Calu3 (cell line): ENCODE measurements at regions not wholly inside any gene's neighbourhood (a gene's known extent, or its start where the extent isn't known, plus 50 kb on each side); places are given as distances from the start of the nearest gene placed in this dataset.

ENCODE experiments used
- BruUV-seq: library from RNA; stranded (reverse); fragments of 400-500 nt; replicated peaks from 2 replicates; lab custom pipeline; 2021; lab: Mats Ljungman, UMichigan
- CTCF ChIA-PET: fragments of 300-600 bp; sonication (Branson Sonifier 250); formaldehyde crosslinking; loops from one replicate; lab custom pipeline; 2022; ENCODE audit warnings: antibody characterized with exemption; lab: Charles Lee
- DNase-seq: peaks from one replicate; pipeline ENCODE4 v3.0.0; 2022
- H3K27ac Mint-ChIP-seq: one replicate; pipeline ENCODE4 v1.8.0; 2022; ENCODE audit warnings: mixed read lengths; ENCODE audit not compliant: unreplicated experiment
- H3K27me3 Mint-ChIP-seq: one replicate; pipeline ENCODE4 v1.8.0; 2022; ENCODE audit warnings: mixed read lengths; ENCODE audit not compliant: unreplicated experiment
- H3K36me3 Mint-ChIP-seq: one replicate; pipeline ENCODE4 v1.8.0; 2022; ENCODE audit warnings: mild to moderate bottlenecking, moderate library complexity, mixed read lengths; ENCODE audit not compliant: insufficient read depth, unreplicated experiment
- H3K4me1 Mint-ChIP-seq: one replicate; pipeline ENCODE4 v1.8.0; 2022; ENCODE audit warnings: mild to moderate bottlenecking, low read depth, mixed read lengths; ENCODE audit not compliant: unreplicated experiment
- H3K4me3 Mint-ChIP-seq: one replicate; pipeline ENCODE4 v1.8.0; 2022; ENCODE audit warnings: mild to moderate bottlenecking, low read depth, moderate library complexity, mixed read lengths; ENCODE audit not compliant: unreplicated experiment
- H3K9me3 Mint-ChIP-seq: one replicate; pipeline ENCODE4 v1.8.0; 2022; ENCODE audit warnings: low read depth, mixed read lengths; ENCODE audit not compliant: unreplicated experiment
- intact Hi-C: fragments of 100-400 bp; cut with micrococcal nuclease; formaldehyde crosslinking; loops from one replicate; pipeline ENCODE4 v1.10.0; 2022; ENCODE audit not compliant: unreplicated experiment
- TF ChIP-seq, protein P1 (sequence below): fragments of 200-600 bp; IDR thresholded peaks from one replicate; pipeline ENCODE4 v1.8.0; 2022; ENCODE audit warnings: antibody characterized with exemption; ENCODE audit not compliant: unreplicated experiment

DNA sequence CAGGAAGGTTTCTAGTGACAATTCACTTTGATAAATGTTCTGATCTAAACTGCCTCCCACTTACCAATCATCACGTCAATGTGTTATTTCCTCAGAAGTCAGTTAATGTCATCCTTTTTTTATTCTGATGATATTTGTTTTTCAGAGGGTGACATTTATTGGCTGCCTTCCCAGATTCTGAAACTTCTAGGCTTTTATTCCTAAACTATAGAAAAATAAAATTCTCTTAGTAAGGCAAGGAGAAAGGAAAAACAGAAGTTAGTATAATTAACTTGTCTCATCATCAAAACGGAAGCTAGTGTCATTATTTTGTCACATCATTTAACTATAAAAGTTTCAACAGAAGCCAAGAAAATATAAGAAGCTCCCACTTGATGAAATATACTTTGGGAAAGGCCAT is 100.0 kb upstream of the C3orf80 start:
- intact Hi-C loops = no loop called here
- H3K27me3 Mint-ChIP-seq = no peaks in the 10 kb centered on the region
- peaks cover 48% of the 10 kb centered on the region for H3K4me1 Mint-ChIP-seq
- peaks cover 7% of the 10 kb centered on the region for H3K36me3 Mint-ChIP-seq
- no peak overlapping the region for H3K27ac Mint-ChIP-seq
- BruUV-seq = no TSS peak
- DNase-seq = no peak
- H3K9me3 Mint-ChIP-seq = peaks cover 3% of the 10 kb centered on the region
- TF ChIP-seq, protein P1, sequence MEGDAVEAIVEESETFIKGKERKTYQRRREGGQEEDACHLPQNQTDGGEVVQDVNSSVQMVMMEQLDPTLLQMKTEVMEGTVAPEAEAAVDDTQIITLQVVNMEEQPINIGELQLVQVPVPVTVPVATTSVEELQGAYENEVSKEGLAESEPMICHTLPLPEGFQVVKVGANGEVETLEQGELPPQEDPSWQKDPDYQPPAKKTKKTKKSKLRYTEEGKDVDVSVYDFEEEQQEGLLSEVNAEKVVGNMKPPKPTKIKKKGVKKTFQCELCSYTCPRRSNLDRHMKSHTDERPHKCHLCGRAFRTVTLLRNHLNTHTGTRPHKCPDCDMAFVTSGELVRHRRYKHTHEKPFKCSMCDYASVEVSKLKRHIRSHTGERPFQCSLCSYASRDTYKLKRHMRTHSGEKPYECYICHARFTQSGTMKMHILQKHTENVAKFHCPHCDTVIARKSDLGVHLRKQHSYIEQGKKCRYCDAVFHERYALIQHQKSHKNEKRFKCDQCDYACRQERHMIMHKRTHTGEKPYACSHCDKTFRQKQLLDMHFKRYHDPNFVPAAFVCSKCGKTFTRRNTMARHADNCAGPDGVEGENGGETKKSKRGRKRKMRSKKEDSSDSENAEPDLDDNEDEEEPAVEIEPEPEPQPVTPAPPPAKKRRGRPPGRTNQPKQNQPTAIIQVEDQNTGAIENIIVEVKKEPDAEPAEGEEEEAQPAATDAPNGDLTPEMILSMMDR = no peak
- CTCF ChIA-PET = no interaction called here
- H3K4me3 Mint-ChIP-seq = no peak overlapping the region

DNA sequence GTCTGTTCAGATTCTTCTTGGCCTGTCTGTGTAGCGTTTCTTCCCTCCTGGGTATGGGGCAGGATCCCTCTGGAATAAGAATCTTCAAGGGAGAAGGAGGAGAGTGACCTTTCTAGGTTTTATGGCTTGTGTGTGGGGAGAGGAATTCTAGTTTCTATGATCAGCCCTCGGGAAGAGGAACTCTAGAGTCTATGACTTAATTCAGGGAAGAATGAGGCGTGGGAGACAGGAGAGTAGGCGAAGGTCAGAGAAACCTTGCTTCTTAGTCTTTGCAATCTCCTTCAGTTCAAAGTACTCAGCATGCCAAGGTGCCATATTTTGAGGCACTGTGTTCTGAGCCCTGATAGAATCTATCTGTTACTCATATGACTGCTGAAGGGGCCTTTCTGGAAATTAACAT is 99.2 kb upstream of the C3orf80 start:
- Mint-ChIP-seq H3K9me3 (no peaks in the 10 kb centered on the region), H3K4me1 (peaks cover 52% of the 10 kb centered on the region), H3K27me3 (no peaks in the 10 kb centered on the region), H3K27ac (peak overlapping the region; percentile 10), H3K4me3 (no peak overlapping the region), H3K36me3 (peaks cover 7% of the 10 kb centered on the region)
- CTCF ChIA-PET = interaction anchor here (0.6 to 1.6 kb wide), 2 partner anchors 27 to 51 kb away, joined by 3 read pairs; no protein-coding TSS in a partner anchor
- TF ChIP-seq, protein P1 = no peak
- no TSS peak for BruUV-seq
- DNase-seq = no peak
- intact Hi-C loops = no loop called here

DNA sequence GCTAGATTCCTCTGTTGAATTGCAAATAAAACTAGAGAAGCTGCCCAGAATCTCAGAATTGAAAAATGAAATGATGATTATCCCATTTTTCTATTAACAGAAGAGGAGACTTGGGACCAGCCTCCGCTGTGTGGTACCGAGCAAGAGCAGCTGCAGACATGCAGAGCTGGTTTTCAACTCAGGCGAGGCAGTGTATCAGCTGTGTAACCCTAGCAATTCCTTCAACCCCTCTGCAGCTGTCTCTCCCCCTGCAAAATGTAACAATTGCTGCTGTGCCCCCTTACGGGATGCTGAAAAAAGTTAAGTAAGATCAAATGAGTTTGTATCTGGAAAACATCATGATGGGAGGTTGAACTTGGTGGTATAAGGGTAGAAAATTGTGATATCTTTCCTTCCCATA is 98.5 kb upstream of the C3orf80 start:
- Mint-ChIP-seq H3K9me3 (no peaks in the 10 kb centered on the region), H3K4me1 (peaks cover 52% of the 10 kb centered on the region), H3K36me3 (peaks cover 7% of the 10 kb centered on the region), H3K27me3 (no peaks in the 10 kb centered on the region), H3K4me3 (no peak overlapping the region), H3K27ac (no peak overlapping the region)
- BruUV-seq = no TSS peak
- no peak for DNase-seq
- TF ChIP-seq, protein P1 = no peak
- intact Hi-C loops = no loop called here
- CTCF ChIA-PET = interaction anchor here (1.6 kb wide), 1 partner anchor 27 kb away, joined by 3 read pairs; no protein-coding TSS in a partner anchor

DNA sequence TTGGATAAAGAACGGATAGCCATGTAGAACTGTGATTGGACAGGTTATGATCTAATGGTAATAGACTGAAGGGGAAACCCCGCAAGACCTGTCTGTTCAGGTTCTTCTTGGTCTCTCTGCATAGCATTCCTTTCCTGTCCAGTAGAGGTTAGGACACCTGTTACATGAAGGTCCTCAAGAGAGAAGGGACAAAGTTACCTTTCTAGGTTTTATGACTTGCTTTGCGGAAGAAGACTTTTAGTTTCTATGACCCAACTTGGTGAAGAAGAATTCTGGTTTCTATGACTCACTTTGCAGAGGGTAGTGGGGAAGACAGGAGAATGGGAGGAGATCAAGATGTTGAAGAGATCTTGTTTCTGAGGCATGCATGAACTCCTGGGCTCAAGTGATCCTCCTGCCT is 97.9 kb upstream of the C3orf80 start:
- no peak overlapping the region for H3K27ac Mint-ChIP-seq
- TF ChIP-seq, protein P1 = no peak
- DNase-seq = peak; percentile 49
- intact Hi-C loops = no loop called here
- CTCF ChIA-PET = interaction anchor here (1.6 kb wide), 1 partner anchor 28 kb away, joined by 3 read pairs; no protein-coding TSS in a partner anchor
- H3K27me3 Mint-ChIP-seq = no peaks in the 10 kb centered on the region
- H3K36me3 Mint-ChIP-seq = peaks cover 7% of the 10 kb centered on the region
- BruUV-seq = no TSS peak
- H3K4me3 Mint-ChIP-seq = no peak overlapping the region
- peaks cover 52% of the 10 kb centered on the region for H3K4me1 Mint-ChIP-seq
- no peaks in the 10 kb centered on the region for H3K9me3 Mint-ChIP-seq
